Adrenal gland (tissue), 5 donors: ENCODE measurements at regions not wholly inside any gene's neighbourhood (a gene's known extent, or its start where the extent isn't known, plus 50 kb on each side); places are given as distances from the start of the nearest gene placed in this dataset.

Experiments
- CTCF ChIP-seq, 6 experiments: fragments of 450-650 bp in 4 of 6; fragments of 200-600 bp in 2 of 6; sonication (generic) in 1 of 6; IDR thresholded peaks; 1 replicate in 5 of 6; 2 replicates in 1 of 6; pipeline versions ENCODE4 v1.5.1 to v1.8.0; 2016 to 2021; ENCODE audit warnings: antibody characterized with exemption in 6 of 6, mild to moderate bottlenecking in 2 of 6, moderate library complexity in 1 of 6
- POLR2A ChIP-seq, 2 donors: fragments of 450-650 bp; IDR thresholded peaks; one replicate each; pipeline ENCODE4 v1.6.1; 2017; ENCODE audit warnings: antibody characterized with exemption in 2 of 2, mild to moderate bottlenecking in 2 of 2, moderate library complexity in 1 of 2
- donor health status: DM: no; HTN: no; CAD: no.

DNA sequence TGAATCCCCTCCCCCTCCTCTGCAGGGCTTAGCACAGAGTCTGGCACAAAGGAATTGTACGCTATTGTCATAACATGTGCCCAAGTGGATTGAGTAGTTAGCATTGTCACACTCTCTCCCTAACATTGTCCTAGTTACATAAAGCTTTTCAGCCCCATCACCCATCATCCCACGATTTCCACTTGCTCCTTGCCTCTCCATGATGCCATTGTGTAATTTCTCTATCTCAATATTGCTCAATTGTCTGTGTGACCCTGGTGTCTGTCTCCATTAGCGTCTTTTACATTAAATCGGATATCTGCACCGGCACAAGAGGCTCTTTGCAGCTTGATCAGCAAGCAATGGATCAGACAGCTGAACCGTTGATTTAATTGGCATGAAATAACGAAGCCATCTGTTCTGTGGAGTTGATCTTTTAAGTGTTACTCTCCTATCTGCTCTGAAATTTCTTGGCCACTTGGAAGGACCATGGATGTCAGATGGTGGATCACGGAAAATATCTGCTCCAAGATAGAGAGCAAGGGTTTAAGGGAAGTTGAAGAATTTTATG is 77.0 kb upstream of the HS3ST4 start:
- TF ChIP-seq POLR2A (IDR thresholded peaks at IDR 0.05) (no peak), CTCF (IDR thresholded peaks at IDR 0.05) (no peak)
